GM23338 (cell line): ENCODE measurements at regions not wholly inside any gene's neighbourhood (a gene's known extent, or its start where the extent isn't known, plus 50 kb on each side); places are given as distances from the start of the nearest gene placed in this dataset.

Source experiments
- ATAC-seq: fragments of 200-7000 bp; cut with Tn5 transposase; 3 replicates; pipeline ENCODE4 v1.9.1; 2020
- DNase-seq: peaks from one replicate; pipeline ENCODE4 v3.0.0-alpha.2; 2015; ENCODE audit warnings: low spot score
- H2AFZ ChIP-seq: fragments of 200-600 bp; sonication (generic); 2 replicates; pipeline ENCODE4 v1.8.0; 2016; ENCODE audit warnings: antibody characterized with exemption, mild to moderate bottlenecking, moderate library complexity
- H3F3A ChIP-seq: fragments of 200-600 bp; sonication (generic); replicated peaks from 2 replicates; pipeline ENCODE4 v1.8.0; 2017; ENCODE audit warnings: antibody characterized with exemption, mixed run types, low read depth
- H3K27ac ChIP-seq: fragments of 200-600 bp; sonication (generic); 2 replicates; pipeline ENCODE4 v1.6.1; 2016; ENCODE audit warnings: low read depth
- H3K27me3 ChIP-seq: fragments of 200-600 bp; sonication (generic); 2 replicates; pipeline ENCODE4 v1.8.0; 2016; ENCODE audit warnings: mild to moderate bottlenecking, mixed run types, moderate library complexity; ENCODE audit not compliant: insufficient read depth
- H3K36me3 ChIP-seq: fragments of 200-600 bp; sonication (generic); 2 replicates; pipeline ENCODE4 v1.8.0; 2016; ENCODE audit warnings: mild to moderate bottlenecking; ENCODE audit not compliant: insufficient read depth
- H3K4me1 ChIP-seq: fragments of 200-600 bp; sonication (generic); 2 replicates; pipeline ENCODE4 v1.8.0; 2016; ENCODE audit warnings: mild to moderate bottlenecking, moderate library complexity; ENCODE audit not compliant: insufficient read depth
- H3K4me2 ChIP-seq: fragments of 200-600 bp; sonication (generic); 2 replicates; pipeline ENCODE4 v1.7.1; 2017; ENCODE audit warnings: mixed run types
- H3K4me3 ChIP-seq: fragments of 200-600 bp; sonication (generic); 2 replicates; pipeline ENCODE4 v1.6.1; 2016; ENCODE audit warnings: mixed run types
- H3K79me2 ChIP-seq: fragments of 200-600 bp; sonication (generic); replicated peaks from 2 replicates; pipeline ENCODE4 v1.8.0; 2017; ENCODE audit warnings: mild to moderate bottlenecking; ENCODE audit not compliant: insufficient read depth
- H3K9me2 ChIP-seq: fragments of 200-600 bp; sonication (generic); 2 replicates; pipeline ENCODE4 v1.8.0; 2017; ENCODE audit not compliant: insufficient read depth
- H4K20me1 ChIP-seq: fragments of 200-600 bp; sonication (generic); replicated peaks from 2 replicates; pipeline ENCODE4 v1.8.0; 2017; ENCODE audit warnings: mild to moderate bottlenecking; ENCODE audit not compliant: insufficient read depth
- H3K27ac Mint-ChIP-seq: 2 replicates; pipeline ENCODE4 v1.8.0; 2020; ENCODE audit warnings: inconsistent platforms, mild to moderate bottlenecking, moderate library complexity, mixed read lengths
- H3K27me3 Mint-ChIP-seq: 3 replicates; pipeline ENCODE4 v1.8.0; 2022; ENCODE audit warnings: low read depth, mild to moderate bottlenecking, moderate library complexity, mixed read lengths, inconsistent platforms; ENCODE audit not compliant: insufficient read depth, poor library complexity
- H3K36me3 Mint-ChIP-seq: 3 replicates; pipeline ENCODE4 v1.8.0; 2021; ENCODE audit warnings: low read depth, mild to moderate bottlenecking, inconsistent platforms, moderate library complexity, mixed read lengths
- H3K4me1 Mint-ChIP-seq: 3 replicates; pipeline ENCODE4 v1.8.0; 2020; ENCODE audit warnings: mild to moderate bottlenecking, inconsistent platforms, mixed read lengths
- H3K4me3 Mint-ChIP-seq: 3 replicates; pipeline ENCODE4 v1.8.0; 2021; ENCODE audit warnings: moderate library complexity, mild to moderate bottlenecking, inconsistent platforms, mixed read lengths
- H3K9me3 Mint-ChIP-seq: 3 replicates; pipeline ENCODE4 v1.8.0; 2020; ENCODE audit warnings: moderate library complexity, mild to moderate bottlenecking, inconsistent platforms, mixed read lengths
- CREB1 ChIP-seq: fragments of 250-450 bp; sonication (Bioruptor Pico); IDR thresholded peaks from 2 replicates; pipeline ENCODE4 v1.5.0; 2020; ENCODE audit warnings: low read depth, mild to moderate bottlenecking, moderate library complexity
- CTCF ChIP-seq, 2 experiments: fragments of 200-600 bp in 1 of 2; sonication (generic) in 1 of 2; conservative IDR thresholded peaks; 2 replicates each; pipeline versions ENCODE4 v1.5.1 to v1.6.1; 2016 to 2017; ENCODE audit warnings: antibody characterized with exemption in 2 of 2, low read depth in 2 of 2, mild to moderate bottlenecking in 2 of 2, moderate library complexity in 1 of 2
- ETS1 ChIP-seq: IDR thresholded peaks from 2 replicates; pipeline ENCODE4 v1.6.1; 2016; ENCODE audit warnings: antibody characterized with exemption
- EZH2 ChIP-seq: fragments of 200-600 bp; sonication (generic); IDR thresholded peaks from one replicate; pipeline ENCODE4 v1.8.0; 2017; ENCODE audit warnings: antibody characterized with exemption, mild to moderate bottlenecking, low read depth; ENCODE audit not compliant: unreplicated experiment
- EZH2phosphoT487 ChIP-seq: fragments of 200-600 bp; sonication (generic); IDR thresholded peaks from one replicate; pipeline ENCODE4 v1.8.1; 2018; ENCODE audit warnings: antibody characterized with exemption; ENCODE audit not compliant: unreplicated experiment
- JUNB ChIP-seq: IDR thresholded peaks from one replicate; pipeline ENCODE4 v1.6.1; 2016; ENCODE audit warnings: antibody characterized with exemption; ENCODE audit not compliant: unreplicated experiment
- NANOG ChIP-seq: IDR thresholded peaks from 2 replicates; pipeline ENCODE4 v1.6.1; 2016; ENCODE audit warnings: antibody characterized with exemption, borderline replicate concordance
- POLR2AphosphoS5 ChIP-seq: IDR thresholded peaks from 2 replicates; pipeline ENCODE4 v1.6.1; 2016; ENCODE audit warnings: antibody characterized with exemption, low read depth
- REST ChIP-seq: IDR thresholded peaks from one replicate; pipeline ENCODE4 v1.6.1; 2018; ENCODE audit warnings: antibody characterized with exemption; ENCODE audit not compliant: unreplicated experiment
- STAT1 ChIP-seq: IDR thresholded peaks from one replicate; pipeline ENCODE4 v1.6.1; 2016; ENCODE audit warnings: antibody characterized with exemption; ENCODE audit not compliant: unreplicated experiment
- ZNF114 ChIP-seq: fragments of 250-450 bp; sonication (Bioruptor Pico); IDR thresholded peaks from 2 replicates; pipeline ENCODE4 v1.5.0; 2020; ENCODE audit warnings: mild to moderate bottlenecking, moderate library complexity
- ZNF331 ChIP-seq: fragments of 250-450 bp; sonication (Bioruptor Pico); IDR thresholded peaks from 2 replicates; pipeline ENCODE4 v1.5.0; 2020; ENCODE audit warnings: low read depth, mild to moderate bottlenecking, moderate library complexity
- ZNF462 ChIP-seq: fragments of 250-450 bp; sonication (Bioruptor Pico); IDR thresholded peaks from 2 replicates; pipeline ENCODE4 v1.5.0; 2020; ENCODE audit warnings: mild to moderate bottlenecking, moderate library complexity

DNA sequence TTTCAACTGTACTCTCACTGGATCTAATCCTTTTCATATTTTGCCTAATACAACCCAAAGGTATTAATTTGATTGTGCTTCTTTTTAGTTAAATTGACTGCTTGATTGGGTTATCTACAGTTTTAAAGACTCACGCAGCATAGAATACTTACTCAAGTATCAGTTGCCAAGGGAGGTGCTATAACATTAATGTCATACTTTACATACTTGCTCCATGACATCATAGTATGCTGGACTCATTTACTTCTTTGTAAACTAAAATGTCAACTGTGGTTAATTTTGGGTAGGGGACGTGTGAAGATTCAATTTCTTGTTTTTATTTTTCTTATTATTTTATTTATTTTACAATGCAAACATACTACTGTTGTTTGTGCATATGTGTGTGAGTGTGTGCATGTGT lies 716.2 kb upstream of the VRK2 start:
- H3F3A ChIP-seq: no peaks in the 10 kb centered on the region
- peaks cover 3% of the 10 kb centered on the region; the same call in 1 of the 3 replicates for H3K9me3 Mint-ChIP-seq
- no peak overlapping the region for H3K27ac Mint-ChIP-seq
- no peaks in the 10 kb centered on the region for H4K20me1 ChIP-seq
- peak; percentile 8 for DNase-seq
- TF ChIP-seq ETS1: no peak
- no peak for TF ChIP-seq NANOG
- TF ChIP-seq STAT1: no peak
- TF ChIP-seq ZNF114 (CRISPR knock-in tag): no peak
- TF ChIP-seq JUNB: no peak
- TF ChIP-seq EZH2: no peak
- TF ChIP-seq ZNF462 (CRISPR knock-in tag): no peak
- no peak for TF ChIP-seq CREB1 (CRISPR knock-in tag)
- TF ChIP-seq POLR2AphosphoS5: no peak
- no peak for TF ChIP-seq EZH2phosphoT487
- no peak for TF ChIP-seq CTCF (conservative IDR thresholded peaks at IDR 0.05; ENCODE audit: low read depth in 2 of 2)
- no peak for TF ChIP-seq ZNF331 (CRISPR knock-in tag)
- no peak for TF ChIP-seq REST
- ATAC-seq: no peak
- no peaks in the 10 kb centered on the region for H3K4me1 ChIP-seq
- H3K27me3 Mint-ChIP-seq: no peaks in the 10 kb centered on the region
- H3K27ac ChIP-seq: no peak overlapping the region
- H3K36me3 ChIP-seq: no peaks in the 10 kb centered on the region
- H3K4me3 Mint-ChIP-seq: no peak overlapping the region
- no peak overlapping the region for H3K4me3 ChIP-seq
- H3K4me2 ChIP-seq: no peak overlapping the region
- no peaks in the 10 kb centered on the region for H3K27me3 ChIP-seq
- no peaks in the 10 kb centered on the region for H3K79me2 ChIP-seq
- H3K4me1 Mint-ChIP-seq: 0 out of 3 replicates have a peak, but pooled peaks cover 2% of the 10 kb centered on the region
- H2AFZ ChIP-seq: no peak overlapping the region
- H3K36me3 Mint-ChIP-seq: no peaks in the 10 kb centered on the region; the same call in 2 of the 3 replicates
- H3K9me2 ChIP-seq: no peaks in the 10 kb centered on the region
